H1 (cell line): ENCODE measurements at regions not wholly inside any gene's neighbourhood (a gene's known extent, or its start where the extent isn't known, plus 50 kb on each side); places are given as distances from the start of the nearest gene placed in this dataset.

Experiments used
- CBX8 ChIP-seq: fragments of 300-800, 300-1000 bp; sonication (generic); IDR thresholded peaks from 2 replicates; pipeline ENCODE4 v1.7.1; 2016; ENCODE audit warnings: low read depth, low read length, borderline replicate concordance
- GTF2F1 ChIP-seq: IDR thresholded peaks from 2 replicates; pipeline ENCODE4 v1.6.1; 2012; ENCODE audit warnings: low read depth, low read length, improper control_type of control experiment, borderline replicate concordance
- SP4 ChIP-seq: IDR thresholded peaks from 2 replicates; pipeline ENCODE4 v1.6.1; 2012; ENCODE audit warnings: low read length, inconsistent platforms
- TAF7 ChIP-seq: optimal IDR thresholded peaks from 2 replicates; pipeline ENCODE3; 2011; ENCODE audit warnings: low read depth, mild to moderate bottlenecking, inconsistent platforms, low read length, moderate library complexity, borderline replicate concordance

- no peak for TF ChIP-seq GTF2F1
- no peak for TF ChIP-seq CBX8
- TF ChIP-seq TAF7: no peak
- no peak for TF ChIP-seq SP4
- TF ChIP-seq, all 59 proteins: peak for 0
Measured at GRCh38 chr18:22470248-22471235, 52.8 kb upstream of the CTAGE1 start (continued).
